H9 (cell line): ENCODE measurements at regions not wholly inside any gene's neighbourhood (a gene's known extent, or its start where the extent isn't known, plus 50 kb on each side); places are given as distances from the start of the nearest gene placed in this dataset.

ENCODE experiments used
- DNase-seq: peaks from one replicate; pipeline ENCODE4 v3.0.0-alpha.2; 2017
- H2AFZ ChIP-seq: one replicate; pipeline ENCODE4 v1.6.1; 2013; ENCODE audit warnings: mild to moderate bottlenecking, low read length, control low read depth, moderate library complexity
- H2AK5ac ChIP-seq: 2 replicates; pipeline ENCODE4 v1.6.1; 2013; ENCODE audit warnings: low read length, control low read depth, mixed read lengths; ENCODE audit not compliant: insufficient read length
- H2BK120ac ChIP-seq: one replicate; pipeline ENCODE4 v1.6.1; 2013; ENCODE audit warnings: low read depth, mild to moderate bottlenecking, low read length, control low read depth, inconsistent platforms; ENCODE audit not compliant: poor library complexity, severe bottlenecking
- H2BK12ac ChIP-seq: 2 replicates; pipeline ENCODE4 v1.6.1; 2013; ENCODE audit warnings: low read length, control low read depth, mixed read lengths, low read depth; ENCODE audit not compliant: insufficient read length
- H2BK15ac ChIP-seq: 2 replicates; pipeline ENCODE4 v1.6.1; 2013; ENCODE audit warnings: low read depth, low read length, control low read depth
- H2BK20ac ChIP-seq: one replicate; pipeline ENCODE4 v1.6.1; 2013; ENCODE audit warnings: low read depth, mild to moderate bottlenecking, low read length, control low read depth, inconsistent platforms; ENCODE audit not compliant: poor library complexity, severe bottlenecking
- H2BK5ac ChIP-seq: 2 replicates; pipeline ENCODE4 v1.6.1; 2013; ENCODE audit warnings: low read length, control low read depth, mixed read lengths; ENCODE audit not compliant: insufficient read length
- H3K14ac ChIP-seq: 2 replicates; pipeline ENCODE4 v1.6.1; 2013; ENCODE audit warnings: low read length, control low read depth; ENCODE audit not compliant: insufficient read depth
- H3K18ac ChIP-seq: 2 replicates; pipeline ENCODE4 v1.6.1; 2013; ENCODE audit warnings: low read depth, mild to moderate bottlenecking, mixed read lengths, low read length, control low read depth; ENCODE audit not compliant: insufficient read length
- H3K23ac ChIP-seq: 2 replicates; pipeline ENCODE4 v1.6.1; 2013; ENCODE audit warnings: low read length, control low read depth, mixed read lengths, low read depth; ENCODE audit not compliant: insufficient read length
- H3K23me2 ChIP-seq: 2 replicates; pipeline ENCODE4 v1.6.1; 2013; ENCODE audit warnings: low read depth, mild to moderate bottlenecking, mixed read lengths, low read length, control low read depth; ENCODE audit not compliant: insufficient read length, poor library complexity, severe bottlenecking
- H3K27ac ChIP-seq: 2 replicates; pipeline ENCODE4 v1.5.1; 2013; ENCODE audit warnings: low read length, control low read depth, mixed read lengths, low read depth; ENCODE audit not compliant: insufficient read length
- H3K27me3 ChIP-seq: 2 replicates; pipeline ENCODE4 v1.6.1; 2013; ENCODE audit warnings: low read length, control low read depth, inconsistent platforms; ENCODE audit not compliant: insufficient read depth
- H3K4ac ChIP-seq: 2 replicates; pipeline ENCODE4 v1.6.1; 2013; ENCODE audit warnings: low read depth, mild to moderate bottlenecking, control low read depth, inconsistent platforms, low read length, moderate library complexity
- H3K4me1 ChIP-seq: 2 replicates; pipeline ENCODE4 v1.6.1; 2013; ENCODE audit warnings: low read length, control low read depth, inconsistent platforms; ENCODE audit not compliant: insufficient read depth
- H3K4me2 ChIP-seq: 2 replicates; pipeline ENCODE4 v1.6.1; 2013; ENCODE audit warnings: low read length, control low read depth, mixed read lengths; ENCODE audit not compliant: insufficient read length, insufficient read depth
- H3K56ac ChIP-seq: 2 replicates; pipeline ENCODE4 v1.6.1; 2013; ENCODE audit warnings: low read depth, mild to moderate bottlenecking, mixed read lengths, low read length, control low read depth; ENCODE audit not compliant: insufficient read length
- H3K79me1 ChIP-seq: 2 replicates; pipeline ENCODE4 v1.6.1; 2013; ENCODE audit warnings: low read depth, mild to moderate bottlenecking, moderate library complexity, low read length, control low read depth, inconsistent platforms; ENCODE audit not compliant: insufficient read depth, poor library complexity, severe bottlenecking
- H3K79me2 ChIP-seq: 2 replicates; pipeline ENCODE4 v1.6.1; 2013; ENCODE audit warnings: low read length, control low read depth, inconsistent platforms; ENCODE audit not compliant: insufficient read depth
- H3K9ac ChIP-seq: 2 replicates; pipeline ENCODE4 v1.6.1; 2013; ENCODE audit warnings: low read length, control low read depth, mixed read lengths; ENCODE audit not compliant: insufficient read length; ENCODE audit errors: extremely low read depth
- H3K9me3 ChIP-seq: one replicate; pipeline ENCODE4 v1.6.1; 2013; ENCODE audit warnings: low read depth, low read length, inconsistent platforms; ENCODE audit not compliant: control insufficient read depth
- H3T11ph ChIP-seq: one replicate; pipeline ENCODE4 v1.6.1; 2013; ENCODE audit warnings: mild to moderate bottlenecking, low read length, control low read depth, inconsistent platforms
- H4K20me1 ChIP-seq: one replicate; pipeline ENCODE4 v1.6.1; 2013; ENCODE audit not compliant: control insufficient read depth, insufficient read length, insufficient read depth
- H4K5ac ChIP-seq: 2 replicates; pipeline ENCODE4 v1.6.1; 2013; ENCODE audit warnings: low read depth, mild to moderate bottlenecking, mixed read lengths, low read length, control low read depth; ENCODE audit not compliant: insufficient read length
- H4K8ac ChIP-seq: replicated peaks from 2 replicates; pipeline ENCODE4 v1.6.1; 2013; ENCODE audit warnings: low read length, control low read depth, mixed read lengths, low read depth; ENCODE audit not compliant: insufficient read length
- H4K91ac ChIP-seq: 2 replicates; pipeline ENCODE4 v1.6.1; 2013; ENCODE audit warnings: low read depth, mild to moderate bottlenecking, moderate library complexity, mixed read lengths, low read length, control low read depth; ENCODE audit not compliant: insufficient read length
- H3K27ac Mint-ChIP-seq, 3 experiments: 2 replicates in 2 of 3; 3 replicates in 1 of 3; pipeline ENCODE4 v1.8.0; 2020 to 2021; ENCODE audit warnings: mixed read lengths in 3 of 3, mild to moderate bottlenecking in 1 of 3, moderate library complexity in 1 of 3
- H3K27me3 Mint-ChIP-seq: 2 replicates; pipeline ENCODE4 v1.8.0; 2021; ENCODE audit warnings: low read depth, mild to moderate bottlenecking, moderate library complexity, mixed read lengths
- H3K36me3 Mint-ChIP-seq, 3 experiments: 2 replicates in 2 of 3; 3 replicates in 1 of 3; pipeline ENCODE4 v1.8.0; 2020 to 2021; ENCODE audit warnings: low read depth in 3 of 3, mixed read lengths in 3 of 3; ENCODE audit not compliant: insufficient read depth in 1 of 3
- H3K4me1 Mint-ChIP-seq, 2 experiments: 2 replicates each; pipeline ENCODE4 v1.8.0; 2020; ENCODE audit warnings: mixed read lengths in 2 of 2
- H3K4me3 Mint-ChIP-seq, 2 experiments: 2 replicates in 1 of 2; 3 replicates in 1 of 2; pipeline ENCODE4 v1.8.0; 2020 to 2021; ENCODE audit warnings: mild to moderate bottlenecking in 2 of 2, mixed read lengths in 2 of 2, moderate library complexity in 1 of 2
- H3K9me3 Mint-ChIP-seq, 2 experiments: 2 replicates in 1 of 2; 3 replicates in 1 of 2; pipeline ENCODE4 v1.8.0; 2020; ENCODE audit warnings: mild to moderate bottlenecking in 2 of 2, mixed read lengths in 2 of 2, moderate library complexity in 1 of 2
- CTCF ChIP-seq: fragments of 200-600 bp; sonication (generic); conservative IDR thresholded peaks from 3 replicates; pipeline ENCODE4 v1.8.0; 2021; ENCODE audit warnings: antibody characterized with exemption, mild to moderate bottlenecking
- WGBS: extraction: QIAGEN DNeasy Blood & Tissue Kit; methylation state at CpG from one replicate; pipeline ENCODE4 v1.1.7; 2013; ENCODE audit warnings: missing lambda C conversion rate, low lambda C conversion rate, mixed read lengths; ENCODE audit not compliant: insufficient read length; ENCODE audit errors: extremely low coverage; 5-methylcytosine and 5-hydroxymethylcytosine counted together

- no peak overlapping the region for H4K91ac ChIP-seq
Observed at GRCh38 chr15:69783211-69783610, 314.5 kb downstream of the TLE3 start.

More at GRCh38 chr15:69783211-69783610, 314.5 kb downstream of the TLE3 start:
- no peak overlapping the region for H3K23ac ChIP-seq
- no peak for DNase-seq
- Mint-ChIP-seq H3K27me3 (peaks cover 4% of the 10 kb centered on the region), H3K9me3 (no peaks in the 10 kb centered on the region), H3K27ac (no peak overlapping the region), H3K36me3 (no peaks in the 10 kb centered on the region), H3K4me1 (peaks cover 0 to 4% of the 10 kb centered on the region in 2 experiments; a peak in 2 of 4 replicates), H3K4me3 (no peak overlapping the region)
- H2BK5ac ChIP-seq = no peak overlapping the region
- no peak overlapping the region for H3K9ac ChIP-seq
- H3T11ph ChIP-seq = no peak overlapping the region
- H3K4me2 ChIP-seq = no peak overlapping the region
- no peaks in the 10 kb centered on the region for H3K27me3 ChIP-seq
- no peak overlapping the region for H3K18ac ChIP-seq
- H2AFZ ChIP-seq = no peak overlapping the region
- H2BK20ac ChIP-seq = no peak overlapping the region
- H2AK5ac ChIP-seq = no peak overlapping the region
- H2BK15ac ChIP-seq = no peak overlapping the region
- H4K8ac ChIP-seq = no peak overlapping the region
- H3K79me1 ChIP-seq = no peaks in the 10 kb centered on the region
- H3K23me2 ChIP-seq = no peaks in the 10 kb centered on the region
- H3K9me3 ChIP-seq = no peaks in the 10 kb centered on the region
- no peak overlapping the region for H3K56ac ChIP-seq
- H2BK120ac ChIP-seq = no peak overlapping the region
- WGBS = no CpG with 5 or more reads among the region's 9 CpGs
- TF ChIP-seq CTCF = no peak
- no peak overlapping the region for H2BK12ac ChIP-seq
- H3K27ac ChIP-seq = no peak overlapping the region
- H3K4me1 ChIP-seq = no peaks in the 10 kb centered on the region
- no peak overlapping the region for H3K14ac ChIP-seq
- no peaks in the 10 kb centered on the region for H3K79me2 ChIP-seq
- no peak overlapping the region for H3K4ac ChIP-seq
- no peak overlapping the region for H4K5ac ChIP-seq
- H4K20me1 ChIP-seq = no peaks in the 10 kb centered on the region
